ENCODE measurements at regions not wholly inside any gene's neighbourhood (a gene's known extent, or its start where the extent isn't known, plus 50 kb on each side); places are given as distances from the start of the nearest gene placed in this dataset.
A peak's percentile ranks its signal among the peaks of the same experiment; 100 is the strongest.
"Not testable (repeated sequence)": the region's sequence is repeated elsewhere in the genome, so short reads cannot be mapped to it uniquely, and the experiment has no call there.

- in situ Hi-C loops (cut with HindIII; ENCODE audit: low sequenced_read_pairs); DNase-seq (ENCODE audit: low spot score): not testable (repeated sequence)
Measured at GRCh38 chr1:146393796-146394195, 165.0 kb upstream of the NOTCH2NLA start.

DNA sequence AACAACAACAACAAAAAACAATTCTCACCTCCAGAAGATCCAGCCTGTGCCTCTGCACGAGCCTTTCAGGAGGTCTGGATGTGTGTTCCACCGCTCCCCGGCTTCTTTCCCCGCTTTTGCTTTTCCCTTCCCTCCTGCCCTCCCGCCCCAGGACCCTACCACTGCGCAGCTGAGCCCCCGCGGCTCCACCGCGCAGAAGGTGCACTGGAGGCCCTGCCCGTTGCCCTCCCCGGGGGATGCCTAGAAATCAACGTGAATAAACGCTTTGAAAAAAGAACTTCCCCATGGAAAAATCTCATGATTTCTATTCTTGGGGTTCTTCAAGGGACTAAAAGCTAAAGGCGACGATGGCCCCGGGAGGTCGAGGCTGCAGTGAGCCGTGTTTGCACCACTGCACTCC is 164.3 kb upstream of the NOTCH2NLA start:
- DNase-seq (ENCODE audit: low spot score); in situ Hi-C loops (cut with HindIII; ENCODE audit: low sequenced_read_pairs): not testable (repeated sequence)

DNA sequence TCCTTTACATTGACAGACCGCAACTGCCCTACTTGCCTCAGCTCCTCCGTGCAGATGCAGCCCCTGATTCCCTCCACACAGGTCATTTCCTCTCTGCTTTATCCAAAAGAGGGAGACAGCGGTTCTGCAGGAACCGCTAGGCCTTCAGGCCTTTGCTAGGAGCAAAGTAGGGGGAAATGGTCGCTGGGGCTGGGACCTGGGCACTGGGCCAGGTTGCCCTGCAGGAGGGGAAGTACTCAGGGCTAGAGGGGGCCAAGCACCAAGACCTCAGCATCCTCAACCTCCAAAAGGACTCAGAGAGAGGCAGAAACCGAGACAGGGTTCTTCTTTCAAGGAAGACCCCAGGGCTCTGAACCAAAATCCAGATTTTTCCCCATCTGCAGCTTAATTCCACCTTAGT is 160.4 kb upstream of the NOTCH2NLA start:
- DNase-seq (ENCODE audit: low spot score); in situ Hi-C loops (cut with HindIII; ENCODE audit: low sequenced_read_pairs): not testable (repeated sequence)

GRCh38 chr1:146387750-146388469 is 159.1 kb upstream of the NOTCH2NLA start:
- peak; percentile 14 for DNase-seq (ENCODE audit: low spot score)
- in situ Hi-C loops (cut with HindIII; ENCODE audit: low sequenced_read_pairs), result not testable (repeated sequence)

DNA sequence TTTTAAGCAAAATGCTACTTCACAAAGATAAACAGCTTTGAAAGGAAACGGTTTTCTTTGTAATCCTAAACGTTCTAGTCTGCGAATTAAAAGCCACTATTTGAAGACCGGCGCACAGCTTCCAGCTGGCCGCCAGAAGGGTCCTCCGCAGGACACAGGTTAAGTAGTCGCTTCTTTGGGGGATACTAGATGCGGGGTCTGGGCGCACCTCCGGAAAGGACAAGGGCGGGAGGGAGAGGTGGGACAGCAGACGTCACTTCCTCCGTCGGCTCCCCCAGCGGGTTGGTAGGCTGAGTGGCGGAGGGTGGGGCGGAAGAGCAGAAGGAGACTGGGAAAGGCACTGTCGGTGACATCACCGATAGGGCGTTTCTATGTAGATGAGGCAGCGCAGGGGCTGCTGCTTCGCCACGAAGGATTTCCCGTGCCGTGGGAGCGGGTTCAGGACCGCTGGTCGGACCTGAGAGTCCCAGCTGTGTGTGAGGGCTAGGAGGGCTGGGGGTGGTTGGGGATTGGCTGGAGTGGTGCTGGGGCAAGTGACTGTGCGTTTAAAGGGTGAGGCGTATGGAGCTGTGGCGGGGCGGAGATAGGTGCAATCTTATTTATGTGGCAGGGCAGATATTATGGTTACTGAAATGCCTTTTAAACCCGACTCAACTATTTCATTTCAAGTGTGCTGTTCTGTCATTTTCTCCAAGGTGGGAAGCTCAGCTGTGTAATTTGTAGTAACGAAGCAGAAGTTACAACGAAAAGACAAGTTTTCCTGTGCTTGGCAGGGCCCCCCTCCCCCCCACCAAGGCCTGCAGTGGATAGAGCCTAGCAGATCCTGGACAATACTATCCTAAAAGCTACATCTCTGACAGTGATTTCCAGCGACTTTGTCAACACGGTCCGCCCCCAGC is 158.3 kb upstream of the NOTCH2NLA start:
- in situ Hi-C loops (cut with HindIII; ENCODE audit: low sequenced_read_pairs), result not testable (repeated sequence)
- DNase-seq (ENCODE audit: low spot score), result peak; percentile 95

- DNase-seq (ENCODE audit: low spot score); in situ Hi-C loops (cut with HindIII; ENCODE audit: low sequenced_read_pairs): not testable (repeated sequence)
Measured at GRCh38 chr1:146381196-146381595, 152.4 kb upstream of the NOTCH2NLA start.

- peak; percentile 97 for DNase-seq (ENCODE audit: low spot score)
- in situ Hi-C loops (cut with HindIII; ENCODE audit: low sequenced_read_pairs), result not testable (repeated sequence)
Measured at GRCh38 chr1:146376708-146377496, 148.1 kb upstream of the NOTCH2NLA start.

DNA sequence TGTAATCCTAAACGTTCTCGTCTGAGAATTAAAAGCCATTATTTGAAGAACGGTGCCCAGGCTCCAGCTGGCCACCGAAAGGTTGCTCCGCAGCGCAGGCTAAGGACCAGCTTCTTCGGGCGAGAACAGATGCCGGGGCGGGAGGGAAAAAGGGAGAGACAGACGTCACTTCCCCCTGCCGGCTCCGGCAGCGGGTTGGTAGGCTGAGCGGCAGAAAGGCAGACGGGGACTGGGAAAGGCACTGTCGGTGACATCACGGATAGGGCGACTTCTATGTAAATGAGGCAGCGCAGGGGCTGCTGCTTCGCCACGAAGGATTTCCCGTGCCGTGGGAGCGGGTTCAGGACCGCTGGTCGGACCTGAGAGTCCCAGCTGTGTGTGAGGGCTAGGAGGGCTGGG is 147.5 kb upstream of the NOTCH2NLA start:
- in situ Hi-C loops (cut with HindIII; ENCODE audit: low sequenced_read_pairs), result not testable (repeated sequence)
- peak; percentile 89 for DNase-seq (ENCODE audit: low spot score)

- in situ Hi-C loops (cut with HindIII; ENCODE audit: low sequenced_read_pairs); DNase-seq (ENCODE audit: low spot score): not testable (repeated sequence)
Measured at GRCh38 chr1:146375108-146375507, 146.3 kb upstream of the NOTCH2NLA start.

DNA sequence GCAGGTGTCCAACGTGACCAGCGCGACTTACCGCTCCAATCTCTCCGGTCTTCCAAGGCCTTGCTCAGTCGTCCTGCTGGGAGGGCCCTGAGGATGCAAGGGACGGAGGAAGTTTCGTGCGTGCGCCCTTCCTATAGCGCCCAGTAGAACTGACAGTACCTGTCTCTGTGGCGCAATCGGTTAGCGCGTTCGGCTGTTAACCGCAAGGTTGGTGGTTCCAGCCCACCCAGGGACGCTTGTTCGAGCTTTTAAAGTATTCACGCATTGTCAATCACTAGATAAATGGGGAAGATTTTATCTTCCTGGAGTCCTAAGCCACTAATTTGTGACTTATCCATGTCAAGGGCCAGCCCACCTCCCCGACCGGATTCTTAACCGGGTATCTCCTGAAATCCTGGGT is 141.1 kb upstream of the NOTCH2NLA start:
- DNase-seq (ENCODE audit: low spot score), result peak; percentile 71
- in situ Hi-C loops (cut with HindIII; ENCODE audit: low sequenced_read_pairs), result not testable (repeated sequence)

- in situ Hi-C loops (cut with HindIII; ENCODE audit: low sequenced_read_pairs); DNase-seq (ENCODE audit: low spot score): not testable (repeated sequence)
Measured at GRCh38 chr1:146355373-146355772, 126.6 kb upstream of the NOTCH2NLA start.

DNA sequence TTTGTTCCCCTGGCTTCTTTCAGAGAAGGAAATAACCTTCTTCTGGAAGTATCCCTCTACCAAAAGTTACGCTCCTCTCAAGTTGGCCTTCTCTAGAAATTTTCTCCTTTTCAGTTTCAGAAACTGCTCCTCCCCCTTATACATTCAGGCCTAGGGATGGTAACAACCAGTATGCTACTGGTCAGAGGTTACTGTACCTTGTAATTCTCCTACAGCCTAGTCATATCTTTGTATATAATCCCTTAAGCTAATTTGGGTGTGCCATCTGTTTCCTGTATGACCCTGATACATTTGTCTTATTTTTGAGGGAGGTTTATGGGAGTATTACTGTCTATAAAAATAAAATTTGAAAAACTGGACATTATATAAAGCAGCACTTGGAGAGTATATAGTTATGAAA is 98.0 kb upstream of the NOTCH2NLA start:
- DNase-seq (ENCODE audit: low spot score); in situ Hi-C loops (cut with HindIII; ENCODE audit: low sequenced_read_pairs): not testable (repeated sequence)

- DNase-seq (ENCODE audit: low spot score); in situ Hi-C loops (cut with HindIII; ENCODE audit: low sequenced_read_pairs): not testable (repeated sequence)
Measured at GRCh38 chr1:146324463-146324862, 95.6 kb upstream of the NOTCH2NLA start.

DNA sequence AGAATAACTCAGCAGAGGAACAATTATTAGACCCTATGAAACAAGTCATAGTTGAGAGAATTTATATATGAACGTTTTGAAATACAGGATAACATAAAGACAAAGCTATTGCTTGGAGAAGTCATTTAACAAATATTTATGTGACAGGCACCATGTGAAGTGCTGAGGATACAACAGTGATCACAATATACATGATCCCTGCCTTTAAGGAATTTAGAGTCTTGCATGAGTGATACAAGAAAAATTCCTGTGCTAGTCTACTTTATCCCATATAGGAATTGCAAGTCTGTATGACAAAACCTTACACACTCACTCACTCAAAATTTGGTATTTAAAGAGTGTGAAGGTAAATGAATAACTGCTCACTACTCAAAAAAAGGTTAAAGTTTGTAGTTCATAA is 94.5 kb upstream of the NOTCH2NLA start:
- DNase-seq (ENCODE audit: low spot score); in situ Hi-C loops (cut with HindIII; ENCODE audit: low sequenced_read_pairs): not testable (repeated sequence)

GRCh38 chr1:146322893-146323292 is 94.1 kb upstream of the NOTCH2NLA start:
- in situ Hi-C loops (cut with HindIII; ENCODE audit: low sequenced_read_pairs); DNase-seq (ENCODE audit: low spot score): not testable (repeated sequence)

- in situ Hi-C loops (cut with HindIII; ENCODE audit: low sequenced_read_pairs), result not testable (repeated sequence)
Measured at GRCh38 chr1:146318715-146319114, 89.9 kb upstream of the NOTCH2NLA start.

DNA sequence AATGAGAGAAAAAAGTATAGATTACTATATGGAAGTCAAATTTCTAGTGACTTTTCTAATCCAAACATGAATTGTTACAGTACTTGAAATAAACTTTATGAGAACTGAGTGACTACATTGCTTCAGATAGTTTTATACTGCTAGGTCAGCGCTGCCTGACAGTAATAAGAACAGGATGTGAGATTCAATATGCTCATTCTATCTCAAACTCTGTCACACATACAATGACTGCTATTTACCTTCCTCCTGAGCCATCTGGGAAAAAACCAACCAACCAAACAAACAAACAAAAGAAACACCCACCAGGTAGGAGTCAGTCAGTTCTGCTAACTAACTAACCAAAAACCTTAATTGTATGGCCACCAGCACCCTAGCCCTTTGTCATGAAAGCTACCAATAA is 89.0 kb upstream of the NOTCH2NLA start:
- not testable (repeated sequence) for DNase-seq (ENCODE audit: low spot score)

More at GRCh38 chr1:146318715-146319114, 89.9 kb upstream of the NOTCH2NLA start:
- not testable (repeated sequence) for DNase-seq (ENCODE audit: low spot score)

DNA sequence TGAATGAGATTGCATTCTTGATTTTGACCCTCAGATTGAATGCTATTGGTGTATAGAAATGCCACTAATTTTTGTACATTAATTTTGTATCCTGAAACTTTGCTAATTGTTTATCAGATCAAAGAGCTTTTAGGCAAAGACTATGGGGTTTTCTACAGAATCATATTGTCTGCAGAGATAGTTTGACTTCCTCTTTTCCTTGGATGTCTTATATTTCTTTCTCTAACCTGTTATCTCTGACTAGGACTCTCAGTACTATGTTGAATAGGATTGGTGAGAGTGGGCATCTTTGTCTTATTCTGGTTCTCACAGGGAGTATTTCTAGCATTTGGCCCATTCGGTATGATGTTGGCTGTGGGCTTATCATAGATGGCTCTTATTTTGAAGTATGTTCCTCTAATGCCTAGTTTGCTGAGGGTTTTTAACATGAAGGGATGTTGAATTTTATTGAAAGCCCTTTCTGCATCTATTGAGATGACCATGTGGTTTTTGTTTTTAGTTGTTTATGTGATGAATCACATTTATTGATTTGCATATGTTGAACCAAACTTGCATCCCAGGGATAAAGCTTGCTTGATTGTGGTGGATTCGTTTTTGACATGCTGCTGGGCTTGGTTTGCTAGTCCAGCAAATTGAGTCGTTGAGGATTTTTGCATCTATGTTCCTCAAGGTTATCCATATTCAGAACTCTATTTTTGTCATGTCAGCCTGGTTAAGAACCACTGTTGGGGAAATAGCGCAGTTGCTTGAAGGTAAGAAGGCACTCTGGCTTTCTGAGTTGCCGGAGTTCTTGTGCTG is 85.8 kb upstream of the NOTCH2NLA start:
- DNase-seq (ENCODE audit: low spot score); in situ Hi-C loops (cut with HindIII; ENCODE audit: low sequenced_read_pairs): not testable (repeated sequence)

More for the DNA sequence above, 89.0 kb upstream of the NOTCH2NLA start:
- in situ Hi-C loops (cut with HindIII; ENCODE audit: low sequenced_read_pairs), result not testable (repeated sequence)
